GM12892 (cell line): ENCODE measurements at regions not wholly inside any gene's neighbourhood (a gene's known extent, or its start where the extent isn't known, plus 50 kb on each side); places are given as distances from the start of the nearest gene placed in this dataset.
"Not testable (repeated sequence)": the region's sequence is repeated elsewhere in the genome, so short reads cannot be mapped to it uniquely, and the experiment has no call there.

Experiments used
- DNase-seq: peaks from one replicate; pipeline ENCODE4 v3.0.0; 2011; ENCODE audit not compliant: insufficient read length
- FAIRE-seq: peaks from 2 replicates; lab custom pipeline; 2011; peaks lifted over from hg19 to GRCh38; lab: Jason Lieb, UNC
- POLR2A ChIP-seq: IDR thresholded peaks from 2 replicates; pipeline ENCODE4 v1.6.1; 2011; ENCODE audit warnings: low read depth, low read length, control low read depth
- POLR2AphosphoS5 ChIP-seq: IDR thresholded peaks from 2 replicates; pipeline ENCODE4 v1.6.1; 2011; ENCODE audit warnings: low read depth, low read length, control low read depth
- TAF1 ChIP-seq: IDR thresholded peaks from 2 replicates; pipeline ENCODE4 v1.6.1; 2011; ENCODE audit warnings: low read depth, mild to moderate bottlenecking, control low read depth, low read length, borderline replicate concordance

- no peak for FAIRE-seq
- DNase-seq, result no peak
- TF ChIP-seq POLR2A (no peak), POLR2AphosphoS5 (no peak), TAF1 (no peak)
Measured at GRCh38 chr2:48183276-48183675, 131.2 kb upstream of the FOXN2 start.

DNA sequence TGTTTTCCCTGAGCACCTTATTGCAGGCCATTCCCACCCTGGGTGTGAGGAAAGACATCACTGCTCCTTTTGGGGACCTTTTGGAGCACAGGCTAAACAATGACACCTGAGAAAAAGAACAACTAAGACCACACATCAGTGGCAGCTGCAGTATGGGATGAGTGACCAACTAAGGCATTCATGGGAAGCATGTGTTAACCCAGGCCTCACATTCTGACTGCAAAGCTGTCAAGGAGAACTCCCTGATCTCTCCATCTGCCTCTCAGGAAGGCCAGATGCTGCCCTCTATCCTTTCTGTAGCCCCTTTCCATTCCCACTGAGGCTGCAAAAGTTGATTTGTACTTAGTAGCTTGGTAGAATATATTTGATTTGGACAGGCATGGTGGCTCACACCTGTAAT, 130.5 kb upstream of the FOXN2 start:
- TF ChIP-seq TAF1 (no peak), POLR2AphosphoS5 (no peak), POLR2A (no peak)
- no peak for DNase-seq
- no peak for FAIRE-seq

DNA sequence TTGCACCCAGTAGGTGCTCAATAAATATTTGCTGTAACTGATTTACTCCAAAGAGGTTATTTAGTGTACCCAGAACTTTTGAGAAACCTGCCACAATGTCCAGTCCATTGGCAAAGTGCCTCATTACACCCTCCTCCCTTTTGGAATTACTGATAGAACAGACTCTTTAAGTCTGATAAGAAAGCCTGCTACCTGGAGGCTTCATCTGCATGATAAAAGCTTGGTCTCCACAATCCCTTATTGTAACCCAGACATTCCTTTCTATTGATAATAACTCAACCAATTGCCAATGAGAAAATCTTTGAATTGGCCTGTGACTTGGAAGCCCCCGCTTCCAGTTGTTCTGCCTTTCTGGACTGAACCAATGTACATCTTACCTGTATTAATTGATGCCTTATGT, 127.0 kb upstream of the FOXN2 start:
- DNase-seq (no peak), FAIRE-seq (no peak)
- TF ChIP-seq TAF1 (no peak), POLR2AphosphoS5 (no peak), POLR2A (no peak)

DNA sequence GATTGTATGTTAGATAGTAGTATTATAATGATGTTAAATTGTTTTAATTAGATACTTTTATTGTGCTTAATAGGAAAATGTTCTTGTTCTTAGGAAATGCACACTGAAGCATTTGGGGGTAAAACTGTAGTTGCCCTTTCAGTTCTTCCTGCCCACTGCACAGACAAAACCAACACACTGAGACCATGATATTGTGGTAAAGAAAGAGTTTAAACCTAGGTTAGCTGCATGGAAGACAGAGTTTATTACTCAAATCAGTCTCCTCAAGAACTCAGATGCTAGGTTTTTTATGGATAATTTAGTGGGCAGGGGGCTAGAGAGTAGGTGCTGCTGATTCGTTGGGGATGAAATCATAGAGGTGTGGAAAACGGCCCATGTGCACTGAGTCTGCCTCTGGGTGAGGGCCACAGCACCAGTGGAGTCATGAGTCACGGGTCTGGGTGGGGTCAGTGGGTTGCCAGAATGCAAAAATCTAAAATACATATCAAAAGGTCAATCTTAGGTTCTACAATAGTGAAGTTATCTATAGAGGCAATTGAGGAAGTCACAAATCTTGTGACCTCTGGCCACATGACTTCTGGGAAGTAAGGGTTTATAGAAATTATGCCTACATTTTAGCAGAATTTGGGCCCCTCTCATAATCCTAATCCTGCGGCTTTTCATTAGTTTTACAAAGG, 124.8 kb upstream of the FOXN2 start:
- no peak for FAIRE-seq
- DNase-seq, result no peak
- TF ChIP-seq TAF1, result no peak
- no peak for TF ChIP-seq POLR2A
- TF ChIP-seq POLR2AphosphoS5, result no peak

- no peak for TF ChIP-seq POLR2AphosphoS5
- no peak for TF ChIP-seq POLR2A
- no peak for TF ChIP-seq TAF1
- FAIRE-seq (no peak), DNase-seq (no peak)
Measured at GRCh38 chr2:48190230-48190629, 124.3 kb upstream of the FOXN2 start.

DNA sequence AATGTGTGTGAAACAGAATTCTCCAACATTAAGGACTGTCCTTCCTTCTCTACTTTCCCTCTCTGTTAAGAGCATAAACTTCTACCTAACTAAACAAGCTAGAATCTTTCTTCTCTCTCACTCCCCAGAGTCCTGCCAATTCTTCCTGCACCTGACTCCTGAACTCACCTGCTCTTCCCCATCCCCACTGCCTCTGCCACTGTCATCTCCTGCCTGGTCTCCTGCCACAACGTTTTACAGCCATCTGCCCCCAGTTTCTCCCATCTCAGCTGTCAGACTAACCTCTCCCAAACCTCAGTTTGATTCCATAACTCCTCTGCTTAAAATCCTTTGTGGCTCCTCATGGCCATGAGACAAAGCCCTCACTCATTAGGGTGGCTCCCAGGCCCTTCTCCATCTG, 119.8 kb upstream of the FOXN2 start:
- FAIRE-seq (no peak), DNase-seq (no peak)
- TF ChIP-seq TAF1 (no peak), POLR2A (no peak), POLR2AphosphoS5 (no peak)

DNA sequence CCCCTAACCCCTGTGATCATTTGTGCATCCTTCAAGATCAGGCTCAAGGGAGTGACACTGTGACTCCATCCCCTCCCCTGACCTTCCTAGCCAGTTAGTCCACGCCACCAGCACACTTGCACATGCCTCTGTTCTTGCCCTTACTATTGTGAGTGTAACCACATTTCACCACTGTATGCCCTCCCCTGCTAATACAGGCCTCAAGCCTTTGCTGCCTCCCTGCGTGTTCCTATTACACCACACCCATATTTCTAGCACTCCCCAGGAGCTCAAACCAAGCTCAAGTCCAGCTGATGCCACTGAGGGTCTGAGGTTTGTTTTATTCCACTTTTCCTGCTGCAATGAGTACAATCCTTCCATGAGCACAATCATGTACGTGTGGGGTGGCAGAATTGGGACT, 119.3 kb upstream of the FOXN2 start:
- TF ChIP-seq POLR2A, result no peak
- no peak for TF ChIP-seq POLR2AphosphoS5
- no peak for TF ChIP-seq TAF1
- DNase-seq (no peak), FAIRE-seq (no peak)

- FAIRE-seq (no peak), DNase-seq (no peak)
- TF ChIP-seq POLR2A (no peak), POLR2AphosphoS5 (no peak), TAF1 (no peak)
Measured at GRCh38 chr2:48197618-48198017, 116.9 kb upstream of the FOXN2 start.

- no peak for TF ChIP-seq POLR2AphosphoS5
- no peak for TF ChIP-seq TAF1
- no peak for TF ChIP-seq POLR2A
Measured at GRCh38 chr2:48198371-48198770, 116.1 kb upstream of the FOXN2 start.

GRCh38 chr2:48199070-48199469, 115.4 kb upstream of the FOXN2 start:
- FAIRE-seq, result no peak
- no peak for DNase-seq
- TF ChIP-seq POLR2AphosphoS5 (no peak), POLR2A (no peak)

More at GRCh38 chr2:48198371-48198770, 116.1 kb upstream of the FOXN2 start:
- FAIRE-seq, result no peak
- DNase-seq, result no peak

GRCh38 chr2:48200620-48201293, 113.7 kb upstream of the FOXN2 start:
- FAIRE-seq, result no peak
- DNase-seq, result no peak

GRCh38 chr2:48201435-48201834, 113.0 kb upstream of the FOXN2 start:
- DNase-seq, FAIRE-seq: not testable (repeated sequence)

More at GRCh38 chr2:48200620-48201293, 113.7 kb upstream of the FOXN2 start:
- TF ChIP-seq TAF1, result no peak
- no peak for TF ChIP-seq POLR2AphosphoS5
- TF ChIP-seq POLR2A, result no peak
